KOPT-K1 (cell line): ENCODE measurements at regions not wholly inside any gene's neighbourhood (a gene's known extent, or its start where the extent isn't known, plus 50 kb on each side); places are given as distances from the start of the nearest gene placed in this dataset.

Source experiments
- H3K27ac ChIP-seq: fragments of 200-600 bp; sonication (generic); 2 replicates; pipeline ENCODE4 v1.5.1; 2016; ENCODE audit warnings: antibody characterized with exemption, mild to moderate bottlenecking, low read depth, low read length; ENCODE audit not compliant: poor library complexity, severe bottlenecking
- H3K36me3 ChIP-seq: fragments of 200-600 bp; sonication (generic); 2 replicates; pipeline ENCODE4 v1.5.1; 2017; ENCODE audit warnings: antibody characterized with exemption, mild to moderate bottlenecking, low read length, moderate library complexity; ENCODE audit not compliant: insufficient read depth
- H3K9me3 ChIP-seq: fragments of 200-600 bp; sonication (generic); 2 replicates; pipeline ENCODE4 v1.5.1; 2017; ENCODE audit warnings: antibody characterized with exemption, low read length, mild to moderate bottlenecking; ENCODE audit not compliant: insufficient read depth, poor library complexity, severe bottlenecking

DNA sequence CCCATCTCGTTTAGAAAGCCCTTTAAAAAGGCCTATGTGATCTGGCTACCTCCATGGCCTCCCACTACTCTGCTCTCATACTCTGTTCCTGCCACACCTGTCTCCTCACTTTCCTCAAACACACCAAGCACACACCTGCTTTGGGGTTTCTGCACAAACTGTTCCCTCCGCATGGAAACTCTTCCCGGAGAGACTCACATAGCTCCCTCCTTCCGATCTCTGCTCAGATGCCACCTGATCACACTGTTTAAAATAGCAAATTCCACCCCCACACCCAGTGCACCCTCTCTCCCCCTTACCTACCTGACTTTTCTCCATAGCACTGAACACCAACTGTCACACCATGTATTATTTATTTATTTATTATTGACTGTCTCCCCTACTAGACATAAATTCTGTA is 84.0 kb upstream of the NR4A3 start:
- Histone ChIP-seq H3K36me3 (no peaks in the 10 kb centered on the region), H3K27ac (no peak overlapping the region), H3K9me3 (no peaks in the 10 kb centered on the region)

DNA sequence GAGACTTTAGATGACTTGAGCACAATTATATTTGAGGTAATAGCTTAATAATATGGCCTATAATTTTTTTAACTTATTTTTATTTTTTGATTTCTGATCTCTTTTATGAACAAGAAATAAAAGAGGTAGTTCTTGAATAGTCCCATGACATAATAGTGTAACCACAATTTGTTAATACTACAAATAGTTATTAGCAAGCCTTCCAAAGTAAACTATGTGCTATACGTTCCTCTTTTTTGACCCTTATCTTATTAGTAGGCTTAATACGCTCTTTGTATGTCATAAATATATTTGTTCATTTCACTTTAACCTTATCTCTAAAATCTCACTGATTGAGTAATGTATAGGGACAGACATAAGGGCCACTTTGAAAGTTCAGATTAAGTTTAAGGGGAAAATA is 78.7 kb upstream of the NR4A3 start:
- Histone ChIP-seq H3K27ac (no peak overlapping the region), H3K36me3 (no peaks in the 10 kb centered on the region), H3K9me3 (no peaks in the 10 kb centered on the region)

DNA sequence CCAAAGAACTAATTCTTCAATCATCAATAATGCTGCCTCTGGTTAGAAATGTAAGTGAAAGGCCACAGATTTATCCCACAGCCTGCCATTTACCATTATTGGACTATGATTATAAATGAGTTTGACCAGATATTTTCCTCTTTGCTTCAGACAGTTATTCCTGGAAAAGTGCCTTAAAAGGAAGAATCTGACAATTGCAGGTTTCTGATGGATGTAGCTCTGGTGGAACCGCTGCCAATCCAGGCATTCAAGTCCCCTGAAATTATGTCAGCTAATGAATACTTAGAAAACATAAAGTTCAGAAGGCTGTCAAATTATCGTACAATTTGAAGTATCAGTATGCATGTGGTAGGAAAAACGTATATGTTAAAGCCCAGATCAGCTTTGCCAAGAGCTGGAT is 78.2 kb upstream of the NR4A3 start:
- no peaks in the 10 kb centered on the region for H3K9me3 ChIP-seq
- H3K27ac ChIP-seq: no peak overlapping the region
- H3K36me3 ChIP-seq: no peaks in the 10 kb centered on the region

DNA sequence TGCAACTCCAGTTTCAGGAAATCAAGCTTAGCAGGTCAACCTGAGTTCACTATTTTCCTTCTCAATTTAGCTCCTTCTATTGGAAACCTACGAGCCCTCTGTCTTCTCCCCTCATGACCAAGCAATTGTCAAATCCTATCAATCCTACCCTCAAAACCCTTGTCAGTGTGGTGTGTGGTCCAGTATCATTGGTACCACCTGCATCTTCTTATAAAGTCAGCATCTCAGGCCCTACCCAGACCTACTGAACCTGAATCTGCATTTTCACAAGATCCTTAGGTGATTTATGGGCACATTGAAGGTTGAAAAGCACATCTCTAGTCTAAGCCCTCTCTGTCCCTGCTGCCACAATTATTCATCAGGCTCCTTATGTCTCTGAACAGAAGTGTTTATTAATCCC is 77.6 kb upstream of the NR4A3 start:
- Histone ChIP-seq H3K36me3 (no peaks in the 10 kb centered on the region), H3K27ac (no peak overlapping the region), H3K9me3 (no peaks in the 10 kb centered on the region)

DNA sequence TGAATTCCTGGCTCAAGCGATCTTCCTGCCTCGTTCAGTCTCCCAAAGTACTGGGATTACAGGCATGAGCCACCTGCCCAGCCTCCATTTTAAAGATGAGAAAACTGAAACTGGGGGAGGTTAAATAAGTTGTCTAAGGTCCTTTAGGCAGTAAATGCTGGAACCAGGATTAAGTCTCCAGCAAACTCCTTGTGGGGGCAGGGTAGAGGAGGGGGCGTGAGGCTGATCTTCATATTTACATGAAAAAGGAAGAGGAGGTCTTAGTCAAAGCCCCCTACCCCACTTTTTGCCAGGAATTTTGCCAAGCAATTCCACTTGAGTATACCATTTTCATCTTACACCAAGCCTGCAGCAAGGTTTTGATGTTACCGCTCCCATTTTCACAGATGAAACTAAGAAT is 76.6 kb upstream of the NR4A3 start:
- Histone ChIP-seq H3K36me3 (no peaks in the 10 kb centered on the region), H3K9me3 (no peaks in the 10 kb centered on the region), H3K27ac (no peak overlapping the region)

DNA sequence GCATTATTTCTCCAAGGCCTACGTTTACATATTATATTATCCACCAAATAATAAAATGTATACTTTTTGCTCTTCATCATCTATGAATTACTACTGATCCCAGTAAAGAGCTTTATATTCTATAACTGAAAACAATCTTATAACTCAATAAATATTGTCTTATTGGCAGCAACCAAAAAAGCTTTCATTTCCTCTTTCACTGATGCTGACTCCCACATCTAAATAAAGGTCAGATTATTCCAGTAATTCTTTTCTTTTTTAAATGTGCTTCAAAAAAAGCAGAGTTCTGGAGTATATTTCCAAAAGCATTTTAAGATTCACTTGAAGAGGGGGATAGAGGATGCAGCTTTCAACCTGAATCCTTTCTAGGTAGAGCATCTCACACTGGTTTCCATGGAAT is 75.3 kb upstream of the NR4A3 start:
- H3K36me3 ChIP-seq: no peaks in the 10 kb centered on the region
- H3K9me3 ChIP-seq: no peaks in the 10 kb centered on the region

DNA sequence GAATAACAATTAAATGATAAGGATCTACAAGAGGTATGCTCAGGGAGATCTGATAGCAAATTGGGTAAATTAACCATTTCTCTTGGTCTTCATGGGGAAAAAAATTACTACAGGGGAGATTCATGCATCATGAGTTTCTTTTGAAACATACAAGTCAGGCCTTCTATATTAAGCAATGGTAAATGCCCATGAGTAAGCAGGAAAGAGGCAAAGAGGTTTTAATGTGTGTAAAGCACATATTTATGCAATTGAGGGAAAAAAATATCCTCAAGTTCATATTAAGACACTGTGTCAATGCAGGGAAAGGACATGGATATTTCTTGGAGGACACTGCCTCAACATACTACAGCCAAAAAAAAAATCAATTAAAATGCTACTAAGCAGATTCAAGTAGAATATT is 73.4 kb upstream of the NR4A3 start:
- H3K9me3 ChIP-seq: no peaks in the 10 kb centered on the region

More for the DNA sequence above, 75.3 kb upstream of the NR4A3 start:
- no peak overlapping the region for H3K27ac ChIP-seq

DNA sequence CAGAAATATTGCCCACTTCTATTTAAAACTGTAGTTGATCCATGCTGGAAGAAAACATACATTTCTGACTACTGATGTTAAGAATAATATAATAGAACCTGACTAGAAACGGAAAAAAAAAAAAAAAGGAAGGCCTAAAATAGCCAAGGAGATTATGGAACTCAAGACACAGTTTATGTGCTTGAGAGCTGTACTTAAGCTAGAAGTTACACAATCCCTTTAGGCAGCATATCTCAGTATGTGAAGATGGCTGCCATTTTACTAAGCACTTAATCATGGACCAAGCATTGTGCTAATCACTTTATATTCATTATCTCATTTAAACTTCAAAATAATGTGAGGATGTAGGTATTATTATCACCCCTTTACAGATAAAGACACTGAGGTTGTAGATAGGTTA is 73.0 kb upstream of the NR4A3 start:
- no peaks in the 10 kb centered on the region for H3K9me3 ChIP-seq
- H3K36me3 ChIP-seq: no peaks in the 10 kb centered on the region
- no peak overlapping the region for H3K27ac ChIP-seq

More for the DNA sequence above, 73.4 kb upstream of the NR4A3 start:
- no peak overlapping the region for H3K27ac ChIP-seq
- no peaks in the 10 kb centered on the region for H3K36me3 ChIP-seq

DNA sequence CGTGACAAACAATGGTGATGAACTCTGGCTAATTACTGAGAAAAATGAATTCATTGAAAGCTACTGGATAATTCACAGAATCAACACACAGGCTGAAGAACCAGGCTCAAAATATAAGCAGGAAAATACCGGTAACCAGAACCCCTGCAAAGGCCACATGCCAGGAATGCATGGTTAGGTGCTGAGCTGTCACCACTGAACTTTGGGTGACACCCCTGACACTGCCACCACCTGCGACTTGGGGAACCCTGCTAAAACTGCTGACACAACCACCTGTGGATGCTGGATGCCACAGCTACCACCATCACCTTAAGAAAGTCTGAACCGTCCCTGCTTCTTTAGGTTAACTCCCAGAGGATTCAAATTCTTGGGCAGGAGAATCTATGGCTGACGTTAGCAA is 72.0 kb upstream of the NR4A3 start:
- Histone ChIP-seq H3K27ac (no peak overlapping the region), H3K9me3 (no peaks in the 10 kb centered on the region), H3K36me3 (no peaks in the 10 kb centered on the region)

DNA sequence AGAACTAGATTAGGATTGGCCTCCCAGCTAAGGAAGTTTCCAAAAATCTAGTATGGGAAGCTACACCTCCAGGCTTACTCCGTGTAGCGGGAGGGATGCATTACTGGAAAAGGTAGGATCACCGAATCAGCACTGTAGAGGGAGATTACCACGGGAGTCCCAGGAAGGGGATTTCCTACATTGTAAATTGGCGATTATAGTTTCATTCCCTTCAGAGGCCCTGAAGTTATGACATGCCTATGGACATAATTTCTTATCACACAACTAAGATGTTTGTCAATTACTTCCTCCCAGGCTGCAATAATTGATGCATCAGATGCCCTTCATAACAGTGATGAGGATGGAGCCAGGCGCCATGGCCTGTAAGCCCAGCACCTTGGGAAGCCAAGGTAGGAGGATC is 71.2 kb upstream of the NR4A3 start:
- no peaks in the 10 kb centered on the region for H3K36me3 ChIP-seq
- H3K9me3 ChIP-seq: no peaks in the 10 kb centered on the region
- no peak overlapping the region for H3K27ac ChIP-seq

DNA sequence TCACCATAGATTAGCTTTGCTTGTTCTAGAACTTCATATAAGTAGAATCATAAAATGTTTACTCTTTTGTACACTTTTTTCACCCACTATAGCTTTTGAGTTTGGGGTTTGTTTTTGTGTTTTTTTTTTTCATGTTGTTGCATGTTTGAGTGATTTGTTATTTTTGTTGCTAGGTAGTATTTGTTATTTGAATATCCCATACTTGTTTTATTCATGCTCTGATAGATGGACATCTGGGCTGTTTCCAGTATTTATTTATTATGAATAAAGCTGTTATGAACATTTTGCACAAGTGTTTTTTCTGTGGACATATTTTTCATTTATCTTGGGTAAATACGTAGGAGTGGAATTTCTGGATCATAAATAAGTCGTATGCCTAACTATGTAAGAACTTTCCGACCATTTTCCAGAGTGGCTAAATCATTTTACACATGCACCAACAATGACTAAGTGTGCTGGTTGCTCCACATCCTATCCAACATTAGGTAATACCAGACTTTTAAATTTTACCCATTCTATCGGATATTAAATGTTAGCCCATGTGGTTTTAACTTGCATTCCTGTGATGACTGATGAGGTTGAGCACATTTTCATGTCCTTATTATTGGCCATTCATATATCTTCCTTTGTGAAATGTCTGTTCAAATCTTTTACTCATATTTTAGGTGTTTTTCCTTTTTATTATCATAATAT is 69.1 kb upstream of the NR4A3 start:
- Histone ChIP-seq H3K9me3 (no peaks in the 10 kb centered on the region), H3K27ac (no peak overlapping the region), H3K36me3 (no peaks in the 10 kb centered on the region)

DNA sequence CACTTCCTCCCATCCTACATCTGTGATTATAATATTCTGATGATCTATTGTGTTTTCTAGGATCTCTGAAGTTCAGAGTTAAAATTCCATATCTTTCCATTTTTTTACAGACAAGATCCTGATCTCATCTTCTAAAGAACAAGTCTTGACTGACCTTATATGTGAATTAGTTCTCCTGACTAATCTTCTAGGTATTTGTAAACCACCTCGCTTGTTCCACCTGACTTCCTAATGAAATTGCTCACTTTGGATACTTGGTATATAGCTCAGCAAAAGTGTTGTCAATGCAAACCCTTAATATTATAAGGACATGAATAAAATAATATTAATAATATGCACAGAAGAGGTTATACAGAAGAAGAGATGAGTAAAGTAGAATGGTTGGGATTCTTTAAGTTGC is 68.2 kb upstream of the NR4A3 start:
- H3K9me3 ChIP-seq: no peaks in the 10 kb centered on the region
- no peaks in the 10 kb centered on the region for H3K36me3 ChIP-seq
- H3K27ac ChIP-seq: no peak overlapping the region

DNA sequence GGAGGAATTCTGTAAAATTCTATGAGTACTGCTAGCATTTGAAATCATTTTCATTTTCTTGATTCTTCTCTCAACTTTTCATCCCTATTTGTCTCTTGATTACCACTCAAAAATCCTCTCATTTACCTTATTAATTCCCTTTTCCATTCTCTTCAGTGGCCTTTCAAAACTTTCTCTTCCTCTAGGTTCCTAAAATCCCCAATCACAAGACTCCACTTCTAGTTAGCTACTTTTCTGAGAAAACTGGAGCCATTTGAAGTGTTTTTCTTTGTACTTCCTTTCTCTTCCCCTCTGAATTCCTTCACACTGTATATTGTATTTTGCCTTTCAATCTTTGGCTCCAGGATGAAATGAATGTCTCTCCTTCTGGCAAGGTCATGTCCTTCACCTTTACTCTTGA is 61.3 kb upstream of the NR4A3 start:
- H3K36me3 ChIP-seq: no peaks in the 10 kb centered on the region
- H3K27ac ChIP-seq: no peak overlapping the region
- H3K9me3 ChIP-seq: no peaks in the 10 kb centered on the region

DNA sequence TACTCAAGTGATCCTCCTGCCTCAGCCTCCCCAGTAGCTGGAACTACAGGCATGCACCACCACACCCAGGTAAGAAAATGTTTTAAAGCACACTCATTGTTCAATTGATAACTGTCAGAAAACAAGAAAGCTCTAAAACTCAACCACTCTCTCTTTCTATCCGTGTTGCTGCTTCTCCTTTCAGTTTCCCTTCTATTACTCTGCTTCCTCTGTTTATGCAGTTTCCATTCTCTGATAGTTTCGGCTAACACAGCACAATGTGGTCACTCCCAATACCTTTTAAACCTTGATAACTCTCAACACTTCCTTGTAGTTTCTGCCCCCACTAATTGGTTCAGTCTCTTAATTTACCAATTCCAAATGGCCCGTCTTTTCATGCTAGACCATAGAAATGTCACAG is 59.2 kb upstream of the NR4A3 start:
- H3K9me3 ChIP-seq: no peaks in the 10 kb centered on the region
- no peak overlapping the region for H3K27ac ChIP-seq
- no peaks in the 10 kb centered on the region for H3K36me3 ChIP-seq
